Neural progenitor cell (in vitro differentiated cells): ENCODE measurements at regions not wholly inside any gene's neighbourhood (a gene's known extent, or its start where the extent isn't known, plus 50 kb on each side); places are given as distances from the start of the nearest gene placed in this dataset.

ENCODE experiments used
- DNase-seq: peaks from one replicate; pipeline ENCODE4 v3.0.0-alpha.2; 2016; ENCODE audit warnings: low spot score
- H2AFZ ChIP-seq: fragments of 200-600 bp; sonication (generic); replicated peaks from 2 replicates; pipeline ENCODE4 v1.6.1; 2016; ENCODE audit warnings: antibody characterized with exemption
- H3F3A ChIP-seq: fragments of 200-600 bp; sonication (generic); 2 replicates; pipeline ENCODE4 v1.6.1; 2016; ENCODE audit warnings: antibody characterized with exemption, low read depth
- H3K27ac ChIP-seq: fragments of 200-600 bp; sonication (generic); 2 replicates; pipeline ENCODE4 v1.5.1; 2016; ENCODE audit warnings: mild to moderate bottlenecking
- H3K27me3 ChIP-seq: fragments of 200-600 bp; sonication (generic); 2 replicates; pipeline ENCODE4 v1.6.1; 2016; ENCODE audit warnings: mild to moderate bottlenecking, moderate library complexity
- H3K36me3 ChIP-seq: fragments of 200-600 bp; sonication (generic); 2 replicates; pipeline ENCODE4 v1.5.1; 2016
- H3K4me1 ChIP-seq: fragments of 200-600 bp; sonication (generic); 2 replicates; pipeline ENCODE4 v1.6.1; 2016; ENCODE audit warnings: mixed run types
- H3K4me2 ChIP-seq: fragments of 200-600 bp; sonication (generic); 2 replicates; pipeline ENCODE4 v1.6.1; 2016
- H3K4me3 ChIP-seq: fragments of 200-600 bp; sonication (generic); 2 replicates; pipeline ENCODE4 v1.5.1; 2016
- H3K79me2 ChIP-seq: fragments of 200-600 bp; sonication (generic); 2 replicates; pipeline ENCODE4 v1.6.1; 2016; ENCODE audit warnings: low read depth
- H3K9ac ChIP-seq: fragments of 200-600 bp; sonication (generic); 2 replicates; pipeline ENCODE4 v1.6.1; 2016
- H3K9me3 ChIP-seq: fragments of 200-600 bp; sonication (generic); 2 replicates; pipeline ENCODE4 v1.5.1; 2016; ENCODE audit warnings: low read depth
- H4K20me1 ChIP-seq: fragments of 200-600 bp; sonication (generic); 2 replicates; pipeline ENCODE4 v1.6.1; 2016; ENCODE audit warnings: low read depth
- H3K27ac Mint-ChIP-seq: 3 replicates; pipeline ENCODE4 v1.8.0; 2021; ENCODE audit warnings: mixed read lengths
- H3K27me3 Mint-ChIP-seq: 2 replicates; pipeline ENCODE4 v1.8.0; 2022; ENCODE audit warnings: low read depth, mild to moderate bottlenecking, inconsistent platforms, moderate library complexity, mixed read lengths; ENCODE audit not compliant: insufficient read depth
- H3K36me3 Mint-ChIP-seq: 3 replicates; pipeline ENCODE4 v1.8.0; 2021; ENCODE audit warnings: mixed read lengths
- H3K4me1 Mint-ChIP-seq: 3 replicates; pipeline ENCODE4 v1.8.0; 2021; ENCODE audit warnings: mixed read lengths
- H3K4me3 Mint-ChIP-seq: 3 replicates; pipeline ENCODE4 v1.8.0; 2021; ENCODE audit warnings: mild to moderate bottlenecking, moderate library complexity, mixed read lengths
- H3K9me3 Mint-ChIP-seq: 3 replicates; pipeline ENCODE4 v1.8.0; 2020; ENCODE audit warnings: mixed read lengths
- EZH2 ChIP-seq: fragments of 200-600 bp; sonication (generic); IDR thresholded peaks from 2 replicates; pipeline ENCODE4 v1.6.1; 2017; ENCODE audit warnings: antibody characterized with exemption, mild to moderate bottlenecking, moderate library complexity
- EZH2phosphoT487 ChIP-seq: fragments of 200-600 bp; sonication (generic); IDR thresholded peaks from 2 replicates; pipeline ENCODE4 v1.6.1; 2017; ENCODE audit warnings: antibody characterized with exemption
- TF ChIP-seq, protein P1 (sequence below): fragments of 200-600 bp; sonication (generic); IDR thresholded peaks from 2 replicates; pipeline ENCODE4 v1.5.1; 2017; ENCODE audit warnings: antibody characterized with exemption, mild to moderate bottlenecking

DNA sequence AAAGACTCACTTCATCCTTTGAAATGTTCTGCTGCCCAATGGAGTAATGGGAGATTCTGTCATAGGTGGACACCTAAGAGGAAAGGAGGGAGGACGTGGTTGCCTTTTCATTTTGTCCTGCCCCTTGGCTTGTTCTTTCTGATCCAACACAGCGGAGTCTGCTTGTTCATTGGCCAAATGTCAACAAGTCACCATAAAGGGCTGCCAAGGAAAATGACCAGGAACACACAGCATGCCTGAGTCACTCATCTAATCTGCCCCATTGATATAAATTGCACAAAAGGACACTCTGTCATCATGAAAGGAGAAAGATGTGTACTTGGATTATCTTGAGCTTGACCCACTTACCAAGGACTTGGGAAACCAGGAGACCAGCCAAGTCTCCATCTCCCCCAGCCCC is 422.9 kb downstream of the SETD4 start:
- H3K4me1 Mint-ChIP-seq = no peaks in the 10 kb centered on the region
- no peak overlapping the region for H3K4me3 Mint-ChIP-seq
- Histone ChIP-seq H3K79me2 (no peaks in the 10 kb centered on the region), H3K36me3 (no peaks in the 10 kb centered on the region), H3K9me3 (no peaks in the 10 kb centered on the region), H2AFZ (no peak overlapping the region), H3K4me3 (no peak overlapping the region), H4K20me1 (no peaks in the 10 kb centered on the region), H3K4me2 (no peak overlapping the region), H3K27ac (no peak overlapping the region), H3F3A (no peaks in the 10 kb centered on the region), H3K4me1 (no peaks in the 10 kb centered on the region), H3K27me3 (no peaks in the 10 kb centered on the region), H3K9ac (no peak overlapping the region)
- no peak overlapping the region for H3K27ac Mint-ChIP-seq
- TF ChIP-seq, protein P1, sequence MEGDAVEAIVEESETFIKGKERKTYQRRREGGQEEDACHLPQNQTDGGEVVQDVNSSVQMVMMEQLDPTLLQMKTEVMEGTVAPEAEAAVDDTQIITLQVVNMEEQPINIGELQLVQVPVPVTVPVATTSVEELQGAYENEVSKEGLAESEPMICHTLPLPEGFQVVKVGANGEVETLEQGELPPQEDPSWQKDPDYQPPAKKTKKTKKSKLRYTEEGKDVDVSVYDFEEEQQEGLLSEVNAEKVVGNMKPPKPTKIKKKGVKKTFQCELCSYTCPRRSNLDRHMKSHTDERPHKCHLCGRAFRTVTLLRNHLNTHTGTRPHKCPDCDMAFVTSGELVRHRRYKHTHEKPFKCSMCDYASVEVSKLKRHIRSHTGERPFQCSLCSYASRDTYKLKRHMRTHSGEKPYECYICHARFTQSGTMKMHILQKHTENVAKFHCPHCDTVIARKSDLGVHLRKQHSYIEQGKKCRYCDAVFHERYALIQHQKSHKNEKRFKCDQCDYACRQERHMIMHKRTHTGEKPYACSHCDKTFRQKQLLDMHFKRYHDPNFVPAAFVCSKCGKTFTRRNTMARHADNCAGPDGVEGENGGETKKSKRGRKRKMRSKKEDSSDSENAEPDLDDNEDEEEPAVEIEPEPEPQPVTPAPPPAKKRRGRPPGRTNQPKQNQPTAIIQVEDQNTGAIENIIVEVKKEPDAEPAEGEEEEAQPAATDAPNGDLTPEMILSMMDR = no peak
- TF ChIP-seq EZH2 (no peak), EZH2phosphoT487 (no peak)
- H3K9me3 Mint-ChIP-seq = no peaks in the 10 kb centered on the region
- H3K36me3 Mint-ChIP-seq = no peaks in the 10 kb centered on the region
- DNase-seq = no peak
- H3K27me3 Mint-ChIP-seq = no peaks in the 10 kb centered on the region

DNA sequence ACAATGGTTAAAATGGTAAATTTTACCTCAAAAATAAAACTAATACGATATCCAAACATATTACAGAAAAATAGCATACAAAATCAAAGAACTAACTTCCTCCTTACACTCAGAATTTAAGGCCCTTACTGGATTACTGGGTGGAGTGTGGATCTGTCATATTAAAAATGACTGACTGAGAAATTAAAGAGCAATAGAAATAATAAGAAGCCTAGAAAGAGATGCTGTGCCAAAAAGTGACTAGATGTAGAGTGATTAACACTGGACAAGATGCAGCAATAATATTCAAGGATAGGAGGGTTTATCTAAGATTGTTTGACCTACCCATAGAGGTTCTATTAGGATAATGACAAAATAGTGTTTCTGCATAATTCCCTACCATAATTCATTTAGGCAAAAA is 424.3 kb downstream of the SETD4 start:
- Mint-ChIP-seq H3K4me1 (no peaks in the 10 kb centered on the region), H3K36me3 (no peaks in the 10 kb centered on the region), H3K27ac (no peak overlapping the region), H3K4me3 (no peak overlapping the region), H3K9me3 (no peaks in the 10 kb centered on the region), H3K27me3 (no peaks in the 10 kb centered on the region)
- no peak overlapping the region for H3K4me2 ChIP-seq
- no peak overlapping the region for H3K27ac ChIP-seq
- H3K27me3 ChIP-seq = no peaks in the 10 kb centered on the region
- H3K79me2 ChIP-seq = no peaks in the 10 kb centered on the region
- no peaks in the 10 kb centered on the region for H3K36me3 ChIP-seq
- H3K9me3 ChIP-seq = no peaks in the 10 kb centered on the region
- no peaks in the 10 kb centered on the region for H3F3A ChIP-seq
- H3K4me3 ChIP-seq = no peak overlapping the region
- no peak overlapping the region for H2AFZ ChIP-seq
- no peak overlapping the region for H3K9ac ChIP-seq
- H4K20me1 ChIP-seq = no peaks in the 10 kb centered on the region
- no peaks in the 10 kb centered on the region for H3K4me1 ChIP-seq
- DNase-seq = no peak
- TF ChIP-seq, protein P1 = no peak
- TF ChIP-seq EZH2 (no peak), EZH2phosphoT487 (no peak)

DNA sequence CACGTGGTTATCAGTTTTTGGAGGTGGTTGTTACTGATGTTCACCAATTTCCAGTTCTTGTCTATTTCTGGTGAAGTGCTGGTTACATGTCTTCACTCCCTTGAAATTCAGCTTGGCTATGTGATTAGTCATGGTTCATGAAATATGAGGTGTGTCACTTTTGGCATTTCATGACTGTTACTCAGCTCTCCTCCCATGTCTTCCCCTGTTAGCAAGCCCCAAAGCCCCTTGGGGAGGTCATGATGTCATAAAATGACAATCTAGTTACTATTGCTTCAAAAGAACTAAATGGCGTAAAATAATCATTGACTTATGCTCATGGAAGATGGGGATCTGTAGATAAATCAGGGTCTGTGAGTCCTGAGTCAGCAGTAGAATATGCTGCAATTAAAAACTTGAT is 425.1 kb downstream of the SETD4 start:
- Histone ChIP-seq H3K4me2 (no peak overlapping the region), H3K4me3 (no peak overlapping the region), H3K36me3 (no peaks in the 10 kb centered on the region), H3K4me1 (no peaks in the 10 kb centered on the region), H4K20me1 (no peaks in the 10 kb centered on the region), H3K9ac (no peak overlapping the region), H3K79me2 (no peaks in the 10 kb centered on the region), H3K9me3 (no peaks in the 10 kb centered on the region), H3K27me3 (no peaks in the 10 kb centered on the region), H2AFZ (no peak overlapping the region), H3F3A (no peaks in the 10 kb centered on the region), H3K27ac (no peak overlapping the region)
- Mint-ChIP-seq H3K4me3 (no peak overlapping the region), H3K27me3 (no peaks in the 10 kb centered on the region), H3K9me3 (no peaks in the 10 kb centered on the region), H3K36me3 (no peaks in the 10 kb centered on the region), H3K27ac (no peak overlapping the region), H3K4me1 (no peaks in the 10 kb centered on the region)
- no peak for DNase-seq
- TF ChIP-seq EZH2 (no peak), EZH2phosphoT487 (no peak)
- TF ChIP-seq, protein P1 = no peak

DNA sequence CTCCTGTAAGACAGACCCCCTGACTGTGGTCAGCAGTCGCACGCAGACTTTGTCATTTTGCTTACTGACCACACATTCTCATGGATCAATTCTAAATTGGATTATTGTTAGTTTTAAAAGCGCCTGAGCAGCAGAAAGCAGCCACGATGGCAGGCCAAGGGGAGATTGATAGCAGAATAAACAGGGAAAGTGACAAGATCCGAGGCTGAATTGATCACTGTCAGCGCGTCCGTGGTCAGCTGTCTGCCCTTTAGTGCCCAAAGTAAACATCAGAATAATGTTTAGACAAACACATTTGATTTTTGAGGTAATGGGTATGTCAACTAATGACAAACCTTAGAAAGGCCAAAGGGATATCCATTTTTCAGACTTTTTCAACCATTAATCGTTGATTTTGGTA is 426.8 kb downstream of the SETD4 start:
- Histone ChIP-seq H3K27ac (no peak overlapping the region), H3K27me3 (no peaks in the 10 kb centered on the region), H3K4me1 (no peaks in the 10 kb centered on the region), H3K9me3 (no peaks in the 10 kb centered on the region), H4K20me1 (no peaks in the 10 kb centered on the region), H3K36me3 (no peaks in the 10 kb centered on the region), H3K4me3 (no peak overlapping the region), H3K9ac (no peak overlapping the region), H2AFZ (no peak overlapping the region), H3F3A (no peaks in the 10 kb centered on the region), H3K79me2 (no peaks in the 10 kb centered on the region), H3K4me2 (no peak overlapping the region)
- Mint-ChIP-seq H3K27me3 (no peaks in the 10 kb centered on the region), H3K9me3 (no peaks in the 10 kb centered on the region), H3K27ac (no peak overlapping the region), H3K4me1 (no peaks in the 10 kb centered on the region), H3K4me3 (no peak overlapping the region), H3K36me3 (no peaks in the 10 kb centered on the region)
- no peak for DNase-seq
- TF ChIP-seq EZH2phosphoT487 (no peak), EZH2 (no peak)
- TF ChIP-seq, protein P1 = no peak
